HG03159 (cell line): ENCODE measurements at regions not wholly inside any gene's neighbourhood (a gene's known extent, or its start where the extent isn't known, plus 50 kb on each side); places are given as distances from the start of the nearest gene placed in this dataset.
"Not testable (repeated sequence)": the region's sequence is repeated elsewhere in the genome, so short reads cannot be mapped to it uniquely, and the experiment has no call there.

Experiments
- ATAC-seq: cut with Tn5 transposase; IDR thresholded peaks from one replicate; pipeline ENCODE4 v1.9.1; 2021; ENCODE audit warnings: mild to moderate bottlenecking, moderate library complexity; ENCODE audit not compliant: unreplicated experiment

- no peak for ATAC-seq
These were observed 75.8 kb upstream of the KCNAB1 start for GRCh38 chr3:156044634-156044975.

- ATAC-seq = not testable (repeated sequence)
These were observed 71.9 kb upstream of the KCNAB1 start for GRCh38 chr3:156048483-156048882.

GRCh38 chr3:156050918-156051317, 69.5 kb upstream of the KCNAB1 start:
- no peak for ATAC-seq

- no peak for ATAC-seq
These were observed 68.7 kb upstream of the KCNAB1 start for GRCh38 chr3:156051651-156052050.

- ATAC-seq = no peak
These were observed 68.3 kb upstream of the KCNAB1 start for GRCh38 chr3:156052115-156052514.

GRCh38 chr3:156059950-156060501, 60.4 kb upstream of the KCNAB1 start:
- no peak for ATAC-seq

- ATAC-seq = not testable (repeated sequence)
These were observed 52.2 kb upstream of the KCNAB1 start for GRCh38 chr3:156068151-156068550.

GRCh38 chr3:156070028-156070427, 50.4 kb upstream of the KCNAB1 start:
- ATAC-seq = no peak
